ENCODE measurements at regions not wholly inside any gene's neighbourhood (a gene's known extent, or its start where the extent isn't known, plus 50 kb on each side); places are given as distances from the start of the nearest gene placed in this dataset.

DNA sequence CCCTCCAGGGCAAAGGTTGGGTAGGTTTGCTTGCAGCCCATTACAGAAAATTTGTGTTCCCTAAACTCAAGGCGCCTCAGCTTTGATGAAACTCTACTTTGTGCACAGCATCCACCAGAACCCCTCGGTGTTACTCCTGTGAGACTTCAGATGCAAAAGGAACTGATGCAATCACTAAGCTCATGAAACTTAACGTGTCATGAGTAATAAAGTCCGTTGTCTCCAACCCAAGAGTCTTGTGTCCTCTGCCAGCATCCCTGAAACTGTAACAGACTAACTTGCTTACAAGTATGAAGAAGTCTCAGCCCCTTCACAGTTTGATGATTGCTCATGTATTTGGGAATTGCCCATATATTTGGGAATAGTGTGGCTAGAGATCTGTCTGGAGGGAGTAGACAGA is 74.8 kb upstream of the MARCHF10 start:
- no peak for DNase-seq (ENCODE audit: low read depth, low spot score)

DNA sequence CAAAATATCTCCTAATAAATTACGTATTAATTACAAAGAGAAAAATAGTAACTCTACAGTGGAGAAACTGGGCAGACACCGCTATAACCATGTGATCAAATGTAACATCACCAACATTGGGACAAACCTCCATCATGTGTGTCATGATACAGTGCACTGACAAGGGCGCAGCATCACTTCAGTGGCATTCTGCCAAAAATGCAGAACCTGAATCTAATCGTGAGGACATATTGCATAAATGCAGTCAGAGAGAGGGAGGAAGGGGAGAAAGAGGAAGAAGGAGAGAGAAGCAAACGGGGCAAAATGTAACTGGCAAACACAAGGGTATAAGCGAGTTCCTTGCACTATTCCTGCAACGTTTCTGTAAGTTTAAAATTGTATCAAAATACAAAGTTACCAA is 74.2 kb upstream of the MARCHF10 start:
- DNase-seq (ENCODE audit: low read depth, low spot score) = no peak

DNA sequence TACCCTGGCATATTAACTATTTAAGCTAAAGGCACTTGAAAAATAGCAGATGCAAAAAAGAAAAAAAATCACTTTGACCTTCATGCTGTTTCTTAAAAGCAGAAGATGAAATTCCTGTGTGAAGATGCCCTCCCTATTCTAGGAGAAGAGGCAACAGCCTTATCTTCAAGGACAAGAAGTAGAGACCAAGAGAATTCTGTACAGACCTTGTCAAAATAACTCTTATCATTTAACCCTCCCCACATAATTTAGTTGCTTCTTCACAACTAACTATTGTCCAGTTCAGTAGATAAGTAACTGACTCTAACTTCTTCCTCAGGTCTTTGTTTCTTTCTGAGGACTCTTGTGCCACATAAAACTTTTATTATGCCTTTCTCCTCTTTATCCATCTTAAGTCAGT is 72.0 kb upstream of the MARCHF10 start:
- DNase-seq (ENCODE audit: low read depth, low spot score) = no peak

DNA sequence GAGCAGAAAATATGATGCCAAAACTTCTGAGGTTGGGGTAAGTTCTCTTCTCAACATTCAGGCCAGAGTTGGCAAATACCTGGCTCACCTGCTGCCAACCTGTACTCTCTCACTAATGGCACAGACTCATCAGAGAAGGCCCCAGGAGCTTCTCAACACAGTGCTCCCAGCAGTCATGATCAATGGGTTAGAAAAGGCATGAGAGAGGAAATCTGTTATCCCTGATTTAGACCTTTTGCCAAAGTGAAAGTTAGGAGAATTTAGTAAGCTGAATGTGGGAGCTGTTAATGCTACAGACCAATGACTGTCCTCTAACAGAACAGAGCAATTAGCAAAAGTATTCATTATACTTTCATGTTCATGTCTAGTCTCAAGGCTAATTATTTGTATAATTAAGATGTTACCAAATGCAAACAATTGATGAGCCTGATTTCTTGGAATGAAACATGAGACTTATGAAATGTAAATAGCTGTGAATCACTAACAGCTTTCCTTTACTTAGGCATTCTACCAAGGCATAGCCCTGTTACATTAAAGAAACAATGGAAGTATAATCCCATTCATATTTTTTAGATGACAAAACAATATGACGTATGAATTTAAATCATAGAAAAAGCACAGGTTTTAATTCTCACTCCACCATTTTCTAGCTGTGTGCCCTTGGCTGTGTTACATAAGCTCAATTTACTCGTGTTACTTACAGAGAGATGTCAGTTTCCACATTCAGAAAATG is 68.7 kb upstream of the MARCHF10 start:
- no peak for DNase-seq (ENCODE audit: low read depth, low spot score)

DNA sequence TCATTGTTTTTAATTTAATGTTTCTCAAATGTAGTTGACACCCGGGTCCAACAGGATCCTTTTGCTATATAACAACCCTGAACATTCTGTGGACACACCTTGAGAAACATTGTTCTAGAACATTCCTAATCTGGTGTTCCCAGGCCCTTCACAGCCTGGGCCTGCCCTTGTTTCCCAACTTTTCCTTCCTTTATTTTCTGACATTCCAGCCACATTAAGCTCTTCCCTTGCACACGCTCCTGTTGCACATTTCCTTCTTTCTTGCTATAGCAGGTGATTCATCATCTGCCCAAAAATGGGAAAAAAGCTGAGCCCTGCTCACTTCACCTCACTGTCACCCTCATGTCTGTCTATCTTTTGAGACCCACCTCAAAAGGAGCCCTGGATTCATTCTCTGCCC is 67.9 kb upstream of the MARCHF10 start:
- no peak for DNase-seq (ENCODE audit: low read depth, low spot score)

DNA sequence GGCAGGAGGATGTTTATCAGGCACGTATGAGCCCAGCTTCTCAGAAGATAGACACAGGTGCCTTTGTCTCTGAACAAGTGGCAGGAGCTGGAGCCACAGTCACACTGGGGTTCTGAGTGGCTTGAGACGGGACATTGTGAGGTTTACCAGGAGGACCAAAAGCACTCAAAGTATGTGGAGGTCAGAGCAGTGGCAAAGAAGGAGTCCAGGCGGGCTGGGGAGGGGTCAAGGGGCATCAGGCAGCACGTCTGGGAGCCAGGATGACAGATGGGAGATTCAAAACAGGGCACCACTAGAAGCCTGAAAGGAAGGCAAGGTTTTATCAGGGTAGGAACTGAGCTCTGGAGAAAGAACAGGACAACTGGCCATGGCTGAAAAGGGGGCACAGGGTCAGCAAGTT is 67.2 kb upstream of the MARCHF10 start:
- DNase-seq (ENCODE audit: low read depth, low spot score) = no peak

DNA sequence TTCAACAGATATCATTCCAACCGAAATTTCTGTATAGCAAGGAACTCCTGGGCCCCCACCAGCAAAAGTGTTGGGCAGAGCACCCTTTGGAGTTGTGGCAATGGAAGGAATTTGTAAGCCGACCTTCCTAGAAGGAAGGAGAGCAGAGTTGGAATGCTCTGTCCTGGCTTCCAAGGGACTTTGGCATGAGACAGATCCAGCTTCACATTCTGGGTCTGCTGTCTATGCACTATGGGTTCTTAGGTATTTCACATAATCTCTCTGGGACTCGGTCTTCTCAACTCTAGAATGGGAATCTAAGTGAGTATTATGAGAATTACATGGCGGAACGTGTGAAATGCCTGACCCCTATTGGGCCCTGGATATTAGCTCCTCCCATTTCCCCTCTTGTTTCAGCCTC is 63.2 kb upstream of the MARCHF10 start:
- no peak for DNase-seq (ENCODE audit: low read depth, low spot score)

DNA sequence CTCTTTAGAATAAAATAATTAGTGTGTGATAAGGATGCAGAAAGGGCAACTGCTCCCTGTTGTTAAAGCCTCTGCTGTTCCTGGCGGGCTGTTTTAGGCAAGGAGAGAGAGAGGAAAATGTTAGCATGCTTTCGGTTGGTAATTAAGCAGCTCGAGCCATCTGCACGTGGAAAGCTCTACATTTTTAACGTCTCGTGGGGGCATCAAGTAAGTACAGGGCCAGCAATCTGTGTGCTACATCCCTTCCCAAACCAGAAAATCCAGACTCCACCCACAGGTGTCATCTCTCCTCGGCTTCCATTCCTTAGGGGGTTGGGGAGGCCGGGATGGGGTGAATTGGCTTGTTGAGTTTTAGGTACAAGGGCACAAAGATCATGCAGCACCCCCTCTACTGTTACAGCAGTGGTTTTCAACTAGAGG is 62.4 kb upstream of the MARCHF10 start:
- DNase-seq (ENCODE audit: low read depth, low spot score) = peak; percentile 9

DNA sequence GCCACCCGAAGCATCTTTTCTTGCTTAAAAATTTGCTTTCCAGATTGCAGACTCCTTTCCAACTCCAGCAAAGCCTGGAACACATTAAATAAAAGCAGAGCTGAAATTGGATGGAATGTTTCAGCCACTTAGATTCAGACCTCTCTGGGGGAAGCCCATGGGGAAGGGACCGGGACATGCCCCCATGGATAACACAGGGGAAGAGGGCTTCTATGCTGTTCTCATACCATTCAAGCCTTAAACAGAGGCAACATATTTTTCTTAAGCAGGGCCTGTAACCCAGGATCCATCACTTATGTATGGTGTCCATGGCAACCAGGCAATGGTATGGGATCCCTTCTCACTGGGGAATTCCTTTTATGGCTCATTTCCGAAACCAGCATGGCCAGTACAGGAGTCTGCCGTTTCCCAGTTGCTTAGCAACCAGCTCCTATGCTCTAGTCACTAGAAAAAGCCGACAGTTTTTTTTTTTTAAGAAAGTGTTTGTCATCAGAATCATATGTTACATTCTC is 62.0 kb upstream of the MARCHF10 start:
- DNase-seq (ENCODE audit: low read depth, low spot score) = peak; percentile 93

DNA sequence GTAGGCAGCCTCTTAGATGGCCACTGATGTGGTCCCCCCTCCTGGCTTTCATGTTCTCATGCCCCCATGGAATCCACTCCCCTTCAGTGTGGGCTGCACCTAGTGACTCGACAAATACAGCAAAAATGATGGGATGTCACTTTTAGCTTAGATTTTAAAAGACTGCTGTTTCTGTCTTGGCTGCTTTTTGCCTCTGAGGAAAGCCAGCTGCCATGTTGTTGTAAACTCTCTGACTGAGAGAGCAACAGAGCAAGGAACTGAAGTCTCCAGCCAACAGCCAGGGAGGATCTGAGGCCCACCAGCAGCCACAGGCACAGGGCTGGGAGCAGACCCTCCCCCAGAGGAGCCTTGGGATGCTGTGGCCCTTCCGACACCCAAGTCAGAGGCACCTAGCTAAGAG is 60.6 kb upstream of the MARCHF10 start:
- DNase-seq (ENCODE audit: low read depth, low spot score) = no peak

DNA sequence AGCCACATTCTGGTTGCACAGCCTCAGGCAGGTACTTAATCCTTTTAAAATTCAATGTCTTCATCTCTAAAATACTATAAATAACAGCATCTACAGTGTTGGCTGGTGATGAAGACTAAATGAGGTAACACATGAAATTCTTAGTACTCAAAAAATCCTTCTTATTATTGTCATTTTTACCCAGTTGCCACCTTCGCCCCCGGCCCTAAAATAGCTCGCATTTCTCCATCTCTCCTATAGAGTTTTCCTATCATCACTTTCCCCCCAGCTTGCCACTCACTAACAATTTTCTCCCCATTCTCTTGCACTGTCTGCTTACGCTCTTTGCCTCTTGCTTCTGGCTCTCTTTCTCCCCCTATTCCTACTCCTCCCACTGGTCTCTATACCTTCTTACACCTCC is 59.9 kb upstream of the MARCHF10 start:
- no peak for DNase-seq (ENCODE audit: low read depth, low spot score)

DNA sequence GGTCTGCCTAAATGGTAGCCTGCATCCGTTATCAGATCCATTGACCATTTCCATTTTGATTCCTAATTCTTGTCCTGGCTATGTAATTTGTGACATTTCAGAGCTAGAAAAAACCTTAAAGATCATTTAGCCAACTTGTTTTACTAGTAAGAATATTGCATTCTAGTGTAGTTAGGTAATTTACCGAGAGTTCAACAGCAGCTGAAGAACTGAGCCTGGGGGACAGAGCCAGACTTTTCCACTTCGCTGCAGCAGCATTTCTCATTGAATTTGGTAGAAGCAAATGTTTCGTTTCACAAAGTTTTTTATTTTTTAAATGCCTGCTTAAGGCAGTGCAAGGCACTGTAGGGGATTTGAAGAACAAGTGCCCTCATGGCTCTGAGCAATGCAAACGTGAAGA is 59.2 kb upstream of the MARCHF10 start:
- no peak for DNase-seq (ENCODE audit: low read depth, low spot score)

DNA sequence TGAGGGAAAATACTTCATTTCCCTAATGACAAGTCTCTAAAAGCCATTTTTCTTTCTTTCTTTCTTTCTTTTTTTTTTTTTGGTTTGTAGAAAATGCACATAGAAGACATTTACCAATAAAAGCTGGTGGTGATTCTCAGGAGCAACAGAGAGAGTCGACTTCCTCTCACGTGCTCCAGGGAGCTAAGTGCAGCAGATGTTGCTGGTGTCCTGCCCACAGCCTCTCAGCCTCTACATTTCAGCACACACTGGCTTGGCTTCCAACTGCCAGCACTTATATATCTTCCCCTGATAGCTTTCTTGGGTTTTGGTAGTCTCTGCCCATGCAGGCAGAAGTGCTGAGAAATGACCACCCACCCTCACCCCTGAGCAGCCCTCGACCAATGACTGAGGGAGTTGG is 58.4 kb upstream of the MARCHF10 start:
- no peak for DNase-seq (ENCODE audit: low read depth, low spot score)

DNA sequence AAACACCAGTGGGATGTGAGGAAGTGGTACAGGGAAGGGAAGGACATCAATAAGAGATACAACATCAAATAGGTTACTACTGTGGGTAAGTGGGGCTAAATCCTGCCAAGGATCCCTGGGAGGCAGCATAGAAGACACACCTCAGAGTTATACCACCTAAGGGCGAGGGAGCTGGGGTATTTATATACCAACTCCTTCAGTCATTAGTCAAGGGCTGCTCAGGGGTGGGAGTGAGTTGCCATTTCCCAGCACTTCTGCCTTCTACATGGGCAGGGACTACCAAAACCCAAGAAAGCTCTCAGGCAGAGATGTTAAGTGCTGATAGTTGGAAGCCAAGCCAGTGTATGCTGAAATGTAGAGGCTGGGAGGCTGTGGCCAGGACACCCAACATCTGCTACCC is 57.5 kb upstream of the MARCHF10 start:
- no peak for DNase-seq (ENCODE audit: low read depth, low spot score)

DNA sequence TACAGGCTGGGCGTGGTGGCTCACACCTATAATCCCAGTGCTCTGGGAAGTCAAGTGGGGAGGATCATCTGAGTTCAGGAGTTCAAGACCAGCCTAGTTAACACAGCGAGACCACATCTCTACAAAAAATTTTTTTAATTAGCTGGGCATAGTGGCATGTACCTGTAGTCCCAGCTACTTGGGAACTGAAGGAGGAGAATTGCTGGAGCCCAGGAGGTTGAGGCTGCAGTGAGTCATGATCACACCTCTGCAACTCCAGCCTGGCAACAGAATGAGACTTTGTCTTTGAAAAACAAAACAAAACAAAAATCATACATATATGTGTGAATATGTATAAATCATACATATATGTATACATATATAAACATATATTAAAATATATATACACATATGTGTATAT is 54.1 kb upstream of the MARCHF10 start:
- no peak for DNase-seq (ENCODE audit: low read depth, low spot score)

DNA sequence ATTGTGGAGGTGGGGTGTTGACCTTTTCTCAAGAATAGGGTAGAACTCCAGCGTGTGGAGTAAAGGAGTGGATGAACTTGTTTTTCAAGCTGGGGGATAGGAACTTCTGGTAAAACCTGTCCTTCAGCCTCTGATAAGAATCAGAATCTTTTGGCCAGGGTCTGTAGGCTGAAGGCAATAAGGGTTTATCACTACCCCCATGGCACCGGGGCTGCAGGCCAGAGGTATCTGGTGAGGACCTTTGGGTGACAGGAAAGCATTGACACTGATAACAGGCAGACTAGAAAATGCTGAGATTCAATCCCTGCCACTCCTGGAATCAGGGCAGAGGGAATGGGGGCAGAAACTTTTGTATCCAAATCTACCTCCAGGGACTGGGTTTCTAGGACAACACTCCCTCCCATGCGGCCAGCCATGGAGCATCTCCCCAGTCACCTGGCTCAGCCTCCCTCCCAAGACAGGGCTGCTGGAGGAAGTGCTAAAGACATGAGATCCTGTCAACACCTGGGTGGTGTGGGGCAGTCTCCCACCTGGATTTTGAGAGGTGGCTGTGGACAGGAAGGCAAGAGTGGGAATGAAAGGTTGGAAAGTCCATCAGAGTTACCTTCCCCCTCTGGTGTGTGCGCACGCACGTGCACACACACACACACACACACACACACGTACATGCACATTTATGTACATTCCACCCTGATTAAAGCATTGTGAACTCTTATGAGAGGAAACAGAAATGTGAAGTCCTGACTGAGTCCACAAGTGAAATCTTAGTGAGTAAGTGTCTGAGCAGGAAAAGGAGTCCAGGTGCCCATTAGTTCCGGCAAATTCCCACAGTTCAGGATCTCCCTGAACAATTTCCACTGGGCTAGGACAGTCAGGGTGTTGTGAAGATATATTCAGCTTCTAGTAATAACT is 53.1 kb upstream of the MARCHF10 start:
- no peak for DNase-seq (ENCODE audit: low read depth, low spot score)

DNA sequence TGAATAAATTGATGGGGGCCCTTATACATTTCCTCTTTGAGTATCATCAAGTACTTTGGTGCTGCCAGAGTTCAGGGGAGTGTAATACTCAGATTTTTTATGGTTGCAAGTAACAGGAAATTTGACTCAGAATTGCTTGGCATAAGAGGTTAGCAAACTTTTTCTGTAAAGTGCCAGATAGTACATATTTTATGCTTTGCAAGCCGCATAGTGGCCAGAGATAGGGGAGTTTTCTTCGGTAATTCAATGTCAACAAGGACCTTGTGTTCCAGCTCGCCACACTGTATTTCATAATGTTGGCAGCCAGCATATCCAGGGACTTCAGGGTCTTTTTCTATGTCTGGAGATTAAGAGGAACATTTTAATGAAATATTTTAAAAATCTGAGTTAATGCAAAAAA is 51.0 kb upstream of the MARCHF10 start:
- no peak for DNase-seq (ENCODE audit: low read depth, low spot score)

Measured in iPS DF 19.7 (cell line).